GM21576 (cell line): ENCODE measurements at regions not wholly inside any gene's neighbourhood (a gene's known extent, or its start where the extent isn't known, plus 50 kb on each side); places are given as distances from the start of the nearest gene placed in this dataset.
A peak's percentile ranks its signal among the peaks of the same experiment; 100 is the strongest.
"Not testable (repeated sequence)": the region's sequence is repeated elsewhere in the genome, so short reads cannot be mapped to it uniquely, and the experiment has no call there.

Experiments used
- ATAC-seq: cut with Tn5 transposase; IDR thresholded peaks from one replicate; pipeline ENCODE4 v1.9.1; 2021; ENCODE audit warnings: mild to moderate bottlenecking, moderate library complexity; ENCODE audit not compliant: unreplicated experiment

DNA sequence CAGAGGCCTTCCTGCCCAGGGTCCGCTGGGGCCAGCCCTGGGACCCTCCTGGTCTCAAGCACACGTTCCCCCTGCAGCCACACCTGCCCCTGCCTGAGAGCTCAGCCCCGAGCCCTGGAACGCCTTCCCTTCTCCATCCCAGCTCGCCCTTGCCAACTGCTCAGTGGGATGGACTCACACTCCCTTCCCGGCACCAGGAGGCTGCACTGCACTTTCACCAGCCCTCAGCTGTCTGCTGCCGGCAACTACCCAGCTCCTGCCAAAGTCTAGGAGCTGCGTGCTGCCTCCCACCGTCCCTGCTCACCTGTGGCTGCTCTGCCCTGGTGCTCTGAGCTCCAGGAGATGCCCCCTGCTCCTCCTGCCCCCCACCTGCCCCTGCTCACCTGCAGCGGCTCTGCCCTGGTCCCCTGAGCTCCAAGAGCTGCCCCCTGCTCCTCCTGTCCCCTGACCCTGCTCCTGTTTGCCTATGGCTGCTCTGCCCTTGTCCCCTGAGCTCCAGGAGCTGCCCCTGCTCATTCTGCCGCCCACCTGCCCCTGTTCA lies 246.4 kb downstream of the TMEM121 start:
- ATAC-seq, result not testable (repeated sequence)

- ATAC-seq, result no peak
Measured at GRCh38 chr14:105773584-105773983, 247.2 kb downstream of the TMEM121 start.

DNA sequence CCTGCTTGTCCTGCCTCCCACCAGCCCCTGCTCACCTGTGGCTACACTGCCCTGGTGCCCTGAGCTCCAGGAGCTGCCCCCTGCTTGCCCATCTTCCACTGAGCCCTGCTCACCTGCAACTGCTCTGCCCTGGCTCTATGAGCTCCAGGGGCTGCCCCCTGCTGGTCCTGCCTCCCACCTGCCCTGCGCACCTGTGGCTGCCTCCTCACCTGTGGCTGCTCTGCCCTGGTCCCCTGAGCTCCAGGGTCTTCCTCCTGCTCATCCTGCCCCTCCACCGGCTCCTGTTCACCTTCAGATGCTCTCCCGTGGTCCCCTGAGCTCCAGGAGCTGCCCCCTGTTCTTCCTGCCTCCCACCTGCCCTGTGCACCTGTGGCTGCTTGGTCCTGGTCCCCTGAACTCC lies 247.6 kb downstream of the TMEM121 start:
- no peak for ATAC-seq

DNA sequence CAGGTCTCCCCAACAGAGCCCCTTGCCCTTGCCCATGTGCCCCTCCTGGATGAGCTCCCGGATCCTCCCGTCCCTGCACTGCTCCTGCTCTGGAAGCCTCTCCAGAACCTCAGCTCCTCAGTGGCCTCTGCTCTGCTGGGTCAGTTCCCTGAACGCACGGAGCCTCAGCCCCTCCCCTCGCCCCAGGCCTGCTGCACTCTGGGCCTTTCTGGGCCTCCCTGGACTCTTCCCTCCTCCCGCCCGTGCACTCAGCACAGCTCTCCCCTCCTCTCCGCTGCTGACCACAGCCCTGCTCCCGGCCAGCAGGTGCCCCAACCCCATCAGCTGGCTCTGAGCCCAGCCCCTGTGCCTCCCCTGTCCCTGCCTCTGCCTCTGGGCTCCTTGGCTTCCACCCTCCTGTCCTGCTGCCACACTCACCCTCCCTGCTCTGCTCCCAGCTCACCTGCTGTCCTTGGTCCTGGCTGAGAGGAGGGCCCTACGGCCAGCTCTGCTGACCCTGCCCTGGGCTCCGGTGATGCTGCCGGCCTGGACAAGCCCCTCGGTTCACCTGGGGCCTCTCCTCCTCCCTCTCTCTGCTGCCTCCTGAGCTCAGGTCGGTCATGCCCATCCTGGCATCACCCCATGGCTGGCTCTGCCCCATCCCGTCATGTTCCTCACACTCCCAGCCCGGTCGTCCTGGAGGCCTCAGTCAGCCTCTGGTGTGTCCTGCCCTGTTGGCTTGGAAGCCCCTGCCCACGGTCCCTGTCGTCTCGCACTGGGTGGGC lies 248.4 kb downstream of the TMEM121 start:
- ATAC-seq, result not testable (repeated sequence)

DNA sequence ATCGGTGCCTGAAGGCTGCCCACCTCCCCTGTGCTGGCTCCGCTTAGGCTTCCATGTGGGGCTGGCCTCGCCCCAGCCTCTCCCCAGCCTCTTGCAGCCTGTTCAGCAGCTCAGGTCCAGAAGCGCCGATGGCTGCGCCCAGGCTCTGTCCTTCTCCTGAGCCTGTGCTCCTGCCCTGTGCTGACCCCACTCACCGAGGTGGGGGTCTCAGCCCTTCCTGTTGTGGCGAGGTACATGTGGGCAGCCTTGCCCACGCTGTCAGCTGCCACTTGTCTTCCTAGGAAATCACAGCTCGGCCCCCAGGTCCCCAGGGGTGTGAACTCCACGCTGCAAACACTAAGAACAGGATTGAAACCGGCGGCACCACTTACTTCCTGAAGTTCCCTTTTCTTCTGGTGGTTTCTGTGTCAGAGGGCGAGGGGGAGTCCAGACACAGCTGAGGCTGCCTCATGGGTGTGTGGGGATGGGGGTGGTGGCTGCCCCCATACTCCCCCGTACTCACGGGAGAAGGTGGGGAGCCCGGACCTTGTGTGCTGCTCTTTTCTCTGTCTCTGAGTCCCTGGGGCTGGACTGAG lies 249.1 kb downstream of the TMEM121 start:
- ATAC-seq, result not testable (repeated sequence)

GRCh38 chr14:105776112-105776511 lies 249.7 kb downstream of the TMEM121 start:
- not testable (repeated sequence) for ATAC-seq

- no peak for ATAC-seq
Measured at GRCh38 chr14:105776924-105777323, 250.5 kb downstream of the TMEM121 start.

DNA sequence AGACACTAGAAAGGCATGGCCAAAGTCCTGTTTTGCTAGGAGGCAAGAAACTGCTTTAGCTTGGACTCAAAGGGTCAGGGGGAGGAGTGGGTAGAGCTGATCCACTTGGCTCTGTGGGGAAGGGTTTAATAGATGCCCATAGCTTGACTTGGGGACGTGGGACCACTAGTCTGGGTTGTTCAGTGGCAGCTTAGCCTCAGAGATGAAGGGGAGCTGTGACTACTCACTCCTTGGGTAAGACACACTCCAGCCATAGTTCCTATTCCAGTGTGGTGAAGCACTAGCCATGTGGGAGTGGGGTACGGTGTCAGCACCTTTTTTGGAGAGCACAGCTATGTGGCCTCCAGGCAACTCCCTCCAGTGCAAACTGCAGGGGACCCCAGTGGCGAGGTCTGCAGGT lies 257.3 kb downstream of the TMEM121 start:
- ATAC-seq, result no peak

DNA sequence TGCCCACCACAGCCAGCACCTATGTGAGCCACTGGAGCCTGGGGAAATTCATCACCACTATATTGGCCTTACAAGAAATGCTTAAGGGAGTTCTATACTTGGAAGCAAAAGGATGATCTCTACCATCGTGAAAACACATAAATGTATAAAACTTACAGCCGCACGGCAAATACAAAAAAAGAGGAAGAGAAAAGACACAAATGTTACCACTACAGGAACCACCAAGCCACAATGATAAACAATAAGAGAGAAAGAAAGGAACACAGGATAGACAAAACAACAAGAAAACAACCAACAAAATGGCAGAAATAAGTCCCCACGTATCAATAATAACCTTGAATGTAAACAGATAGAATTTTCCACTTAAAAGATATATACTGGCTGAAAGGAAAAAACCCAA lies 267.5 kb downstream of the TMEM121 start:
- ATAC-seq, result no peak

DNA sequence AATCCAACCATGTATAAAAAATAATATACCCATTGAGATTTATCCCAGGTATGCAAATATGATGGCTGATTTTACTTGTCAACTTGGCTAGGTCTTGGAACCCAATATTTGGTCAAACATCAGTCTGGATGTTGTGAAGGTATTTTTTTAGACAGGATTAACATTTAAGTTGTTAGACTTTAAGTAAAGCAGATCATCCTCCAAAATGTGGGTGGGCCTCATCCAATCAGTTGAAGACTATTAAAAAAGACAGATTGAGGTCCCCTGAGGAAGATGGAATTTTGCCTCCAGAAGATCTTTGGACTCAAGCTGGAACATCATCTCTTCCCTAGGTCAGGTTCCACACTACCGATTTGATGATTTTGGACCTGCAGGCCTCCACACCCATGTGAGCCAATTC lies 271.2 kb downstream of the TMEM121 start:
- no peak for ATAC-seq

- ATAC-seq, result no peak
Measured at GRCh38 chr14:105805701-105806100, 279.3 kb downstream of the TMEM121 start.

DNA sequence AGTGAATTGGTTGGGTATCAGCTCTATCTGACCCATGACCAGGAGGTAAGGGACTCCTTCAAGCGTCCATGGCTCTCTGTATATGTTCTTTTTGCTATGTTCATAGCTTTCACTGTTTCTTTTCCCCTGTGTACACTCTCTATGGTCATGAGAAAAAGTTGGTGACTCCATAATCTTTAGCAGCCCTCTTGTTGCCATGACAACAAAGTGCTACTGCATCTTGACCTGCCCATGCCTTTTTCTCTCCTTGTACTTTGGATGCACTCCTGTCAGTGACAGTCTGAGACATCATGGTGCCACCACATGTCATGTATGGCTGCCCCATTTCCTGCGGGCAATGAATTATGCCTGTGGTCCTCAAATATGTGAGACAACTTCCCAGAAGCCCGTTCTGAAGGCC lies 280.2 kb downstream of the TMEM121 start:
- ATAC-seq, result no peak

DNA sequence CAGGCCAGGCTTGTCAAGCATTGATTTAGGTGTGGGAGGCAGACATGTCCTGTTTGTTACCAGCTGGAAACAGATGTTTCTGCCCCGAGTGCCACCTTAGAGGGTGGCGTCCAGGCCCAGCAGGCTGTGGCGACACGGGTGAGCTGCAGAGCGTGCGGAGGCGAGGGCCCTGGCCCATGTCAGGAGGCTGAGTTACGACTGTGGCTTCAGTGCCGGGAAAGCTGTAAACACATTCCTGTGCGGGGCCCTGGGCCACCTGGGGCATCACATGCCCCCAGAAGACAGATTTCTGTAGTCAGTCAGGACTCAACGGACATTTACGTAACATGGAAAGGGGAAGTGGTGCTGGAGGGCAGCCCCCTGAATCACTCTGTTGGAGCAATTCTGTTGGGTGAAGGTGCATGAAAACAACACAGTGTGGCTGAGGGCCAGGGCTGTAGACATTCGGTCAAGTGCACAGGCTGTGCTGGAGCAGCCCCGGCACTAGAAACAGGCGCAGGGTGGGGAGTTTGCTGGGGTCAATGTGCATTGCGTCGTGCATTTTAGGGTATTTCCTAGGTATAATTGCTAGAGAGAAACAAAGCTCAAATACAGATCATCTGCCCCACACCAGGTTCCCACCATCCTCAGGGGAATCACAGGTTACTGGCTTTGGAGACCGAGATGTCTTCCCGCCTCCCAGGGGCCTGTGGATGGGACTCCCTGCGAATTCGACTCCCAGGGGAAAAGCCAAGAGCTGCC lies 291.8 kb downstream of the TMEM121 start:
- peak; percentile 60 for ATAC-seq

DNA sequence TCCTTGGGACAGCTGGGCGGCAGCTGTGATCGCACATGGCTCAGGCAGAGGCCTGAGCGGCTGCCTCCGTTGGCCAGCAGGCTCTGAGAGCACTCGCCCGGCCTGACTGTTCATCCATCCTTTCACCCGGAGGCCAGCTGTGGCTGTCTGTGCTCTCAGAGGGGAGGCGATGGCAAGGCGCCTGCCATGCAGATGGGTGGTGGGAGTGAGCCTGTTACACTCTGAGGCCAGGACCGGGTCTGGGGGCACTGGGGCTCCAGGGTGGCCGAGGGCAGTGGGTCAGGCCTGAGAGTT lies 292.3 kb downstream of the TMEM121 start:
- ATAC-seq, result no peak

GRCh38 chr14:105830171-105830570 lies 303.8 kb downstream of the TMEM121 start:
- no peak for ATAC-seq

- no peak for ATAC-seq
Measured at GRCh38 chr14:105836160-105836559, 309.8 kb downstream of the TMEM121 start.

DNA sequence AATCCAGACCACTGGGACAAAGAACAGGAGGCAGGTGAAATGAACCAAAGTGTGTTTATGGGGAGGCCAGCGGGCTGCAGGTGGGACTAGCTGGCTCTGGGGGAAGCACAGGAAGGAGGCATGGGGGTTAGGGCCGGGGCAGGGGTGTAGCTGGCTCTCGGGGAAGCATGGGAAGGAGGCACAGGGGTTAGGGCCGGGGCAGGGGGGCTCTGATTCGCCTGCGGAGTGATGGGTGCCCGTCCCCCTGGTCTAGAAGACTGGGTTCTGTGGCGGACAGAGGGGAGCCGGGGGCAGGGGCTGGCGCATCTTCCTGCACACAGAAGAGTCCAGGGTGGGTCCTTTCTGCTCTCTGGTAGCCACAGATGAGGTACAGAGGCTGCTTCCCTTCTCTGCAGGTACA lies 310.3 kb downstream of the TMEM121 start:
- no peak for ATAC-seq

DNA sequence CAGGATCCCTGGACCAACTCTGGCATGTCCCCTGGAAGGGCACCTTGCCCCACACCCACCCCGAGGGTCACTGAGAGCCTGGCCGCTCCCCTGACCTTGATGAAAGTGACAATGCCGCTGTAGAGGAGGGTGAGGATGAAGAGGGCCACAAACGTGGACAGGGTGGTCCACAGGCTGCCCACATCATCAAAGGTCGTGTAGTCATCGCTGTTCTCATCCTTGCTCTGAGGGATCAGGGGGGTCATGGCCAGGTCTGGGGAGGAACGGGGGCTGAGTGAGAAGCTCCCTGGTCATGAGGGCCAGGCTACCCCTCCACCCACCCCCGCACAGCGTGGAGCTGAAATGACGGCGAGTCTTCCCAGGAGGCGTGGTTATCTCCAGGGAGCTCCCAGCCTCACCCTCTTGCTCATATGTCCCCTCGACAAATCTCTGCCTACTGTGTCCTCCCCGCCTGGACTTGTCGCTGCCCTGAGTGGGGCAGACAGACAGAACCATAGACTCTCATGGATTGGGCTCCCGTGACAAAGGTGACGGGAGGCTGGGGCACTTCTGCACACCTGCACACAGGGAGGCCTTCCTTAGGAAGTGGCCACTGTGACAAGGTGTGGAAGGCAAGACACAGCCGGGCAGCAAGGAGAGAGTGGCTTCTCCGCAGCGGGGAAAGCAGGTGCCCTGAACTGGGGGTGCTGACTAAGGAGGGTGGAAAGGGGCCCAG lies 311.1 kb downstream of the TMEM121 start:
- no peak for ATAC-seq

DNA sequence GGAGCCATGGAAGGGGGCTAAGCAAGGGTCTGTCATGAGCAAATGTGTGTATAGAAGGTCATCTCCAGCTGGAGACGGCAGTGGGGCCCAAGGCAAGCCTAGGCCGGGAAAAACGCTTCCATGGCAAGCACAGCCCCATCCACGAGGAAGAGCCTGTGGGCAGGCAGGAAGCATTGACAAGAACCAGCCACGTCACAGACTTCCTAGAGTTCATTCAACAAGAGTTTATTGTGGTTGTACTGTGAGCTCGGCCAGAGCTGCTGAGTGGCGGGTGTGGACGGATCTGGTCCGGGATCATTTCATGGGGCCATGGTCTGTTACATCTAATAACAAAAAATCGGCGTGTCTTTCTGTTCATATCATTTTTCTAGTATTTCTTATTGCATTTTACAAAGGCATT lies 311.7 kb downstream of the TMEM121 start:
- ATAC-seq, result no peak

DNA sequence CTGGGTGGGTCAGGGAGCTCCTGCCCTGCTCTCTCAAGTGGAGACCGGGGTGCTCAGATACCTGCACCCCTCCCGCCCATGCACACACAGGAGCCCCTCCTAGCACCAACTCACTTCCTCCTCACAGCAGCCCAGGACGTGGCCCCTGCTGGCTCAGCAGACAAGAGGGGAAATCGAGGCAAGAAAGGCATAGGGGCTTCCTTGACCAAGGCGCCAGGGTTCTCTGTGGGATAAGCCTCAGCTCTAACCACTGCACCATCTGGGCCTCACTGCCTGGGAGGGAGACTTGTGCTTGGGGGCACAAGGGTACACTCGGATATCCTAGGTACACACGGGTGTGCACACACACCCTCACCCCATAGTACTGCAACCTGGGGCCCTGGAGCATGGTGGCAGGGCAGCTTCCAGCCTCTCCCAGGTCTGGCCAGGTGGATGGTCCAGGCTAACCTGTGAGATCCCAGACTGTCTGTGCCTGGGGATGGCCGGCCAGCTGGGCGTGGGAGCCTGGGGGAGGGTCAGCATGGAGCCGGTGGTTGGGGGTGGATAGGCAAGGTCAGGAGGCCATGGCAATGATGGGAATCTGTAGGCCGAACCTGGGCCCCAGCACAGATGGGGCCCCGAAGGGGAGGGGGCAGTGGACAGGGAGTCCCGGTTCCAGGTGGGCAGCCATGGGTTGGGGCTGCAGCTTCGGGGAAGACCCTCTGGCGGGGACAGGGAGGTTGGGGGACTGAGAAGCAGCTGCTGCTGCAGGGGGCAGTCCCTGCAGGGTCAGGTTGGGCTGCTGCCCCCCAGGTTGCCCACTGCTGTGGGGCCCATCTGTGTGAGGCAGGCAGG lies 312.4 kb downstream of the TMEM121 start:
- no peak for ATAC-seq
